ENCODE measurements at regions not wholly inside any gene's neighbourhood (a gene's known extent, or its start where the extent isn't known, plus 50 kb on each side); places are given as distances from the start of the nearest gene placed in this dataset.
A peak's percentile ranks its signal among the peaks of the same experiment; 100 is the strongest.

DNA sequence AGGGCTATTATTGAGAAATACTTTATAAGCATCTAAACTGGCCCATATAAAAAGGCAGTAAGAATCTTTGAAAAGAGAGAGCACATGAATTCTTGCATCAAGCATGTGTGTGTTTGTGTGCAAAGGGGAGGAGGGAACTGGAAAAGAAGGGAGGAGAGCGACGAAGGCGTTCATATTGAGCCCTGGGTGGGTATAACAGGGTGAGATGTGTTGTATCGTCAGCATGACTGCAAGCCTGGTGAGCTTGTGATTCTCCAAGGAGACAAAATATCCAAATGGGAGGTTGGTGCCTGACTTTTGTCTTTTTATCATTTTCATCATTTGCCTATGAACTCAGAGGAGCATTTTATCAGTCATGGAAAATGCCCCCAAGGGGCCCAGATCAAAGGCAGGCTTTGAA is 70.8 kb upstream of the PMFBP1 start:
- no peaks in the 10 kb centered on the region for H3K36me3 ChIP-seq
- no peaks in the 10 kb centered on the region for H3K4me1 ChIP-seq
- H3K4me3 ChIP-seq, result no peak overlapping the region
- H3K27me3 ChIP-seq, result no peaks in the 10 kb centered on the region
- TF ChIP-seq, protein P1, sequence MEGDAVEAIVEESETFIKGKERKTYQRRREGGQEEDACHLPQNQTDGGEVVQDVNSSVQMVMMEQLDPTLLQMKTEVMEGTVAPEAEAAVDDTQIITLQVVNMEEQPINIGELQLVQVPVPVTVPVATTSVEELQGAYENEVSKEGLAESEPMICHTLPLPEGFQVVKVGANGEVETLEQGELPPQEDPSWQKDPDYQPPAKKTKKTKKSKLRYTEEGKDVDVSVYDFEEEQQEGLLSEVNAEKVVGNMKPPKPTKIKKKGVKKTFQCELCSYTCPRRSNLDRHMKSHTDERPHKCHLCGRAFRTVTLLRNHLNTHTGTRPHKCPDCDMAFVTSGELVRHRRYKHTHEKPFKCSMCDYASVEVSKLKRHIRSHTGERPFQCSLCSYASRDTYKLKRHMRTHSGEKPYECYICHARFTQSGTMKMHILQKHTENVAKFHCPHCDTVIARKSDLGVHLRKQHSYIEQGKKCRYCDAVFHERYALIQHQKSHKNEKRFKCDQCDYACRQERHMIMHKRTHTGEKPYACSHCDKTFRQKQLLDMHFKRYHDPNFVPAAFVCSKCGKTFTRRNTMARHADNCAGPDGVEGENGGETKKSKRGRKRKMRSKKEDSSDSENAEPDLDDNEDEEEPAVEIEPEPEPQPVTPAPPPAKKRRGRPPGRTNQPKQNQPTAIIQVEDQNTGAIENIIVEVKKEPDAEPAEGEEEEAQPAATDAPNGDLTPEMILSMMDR (IDR thresholded peaks at IDR 0.05), result no peak
- no peak for ATAC-seq
- no peaks in the 10 kb centered on the region for H3K9me3 ChIP-seq
- DNase-seq, result no peak
- no peak overlapping the region for H3K27ac ChIP-seq
- intact Hi-C loops (cut with DNase I), result loop anchor here in 1 of 2 donors (10.0 kb wide), 1 partner anchor 222 kb away; no protein-coding TSS in a partner anchor

DNA sequence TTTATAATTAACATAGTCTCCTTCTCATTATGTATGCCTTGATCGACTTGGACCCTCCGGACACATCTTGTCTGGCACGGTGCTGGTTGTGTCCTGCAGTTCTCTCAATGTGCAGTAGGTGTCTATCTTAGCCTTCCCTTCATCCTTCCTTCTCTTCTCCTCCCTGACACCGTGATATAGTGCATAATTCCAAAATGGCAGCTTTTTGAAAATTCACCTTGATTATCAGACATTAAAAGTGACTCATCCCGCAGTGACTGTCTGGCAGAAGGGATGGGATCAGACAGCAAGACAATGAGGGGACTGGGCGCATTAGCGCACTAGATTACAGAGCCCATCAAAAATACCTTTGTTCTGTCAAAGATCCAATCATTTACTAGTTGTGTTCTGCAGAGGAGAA is 70.0 kb upstream of the PMFBP1 start:
- H3K4me3 ChIP-seq, result no peak overlapping the region
- TF ChIP-seq, protein P1 (IDR thresholded peaks at IDR 0.05), result peak; percentile 64 to 68
- no peak overlapping the region for H3K27ac ChIP-seq
- H3K36me3 ChIP-seq, result no peaks in the 10 kb centered on the region
- H3K4me1 ChIP-seq, result no peaks in the 10 kb centered on the region
- no peaks in the 10 kb centered on the region for H3K27me3 ChIP-seq
- peak in 2 of 4 donors; percentile 17 to 39 for DNase-seq
- H3K9me3 ChIP-seq, result no peaks in the 10 kb centered on the region
- intact Hi-C loops (cut with DNase I), result loop anchor here in 1 of 2 donors (10.0 kb wide), 1 partner anchor 223 kb away; no protein-coding TSS in a partner anchor
- peak; percentile 98 for ATAC-seq

DNA sequence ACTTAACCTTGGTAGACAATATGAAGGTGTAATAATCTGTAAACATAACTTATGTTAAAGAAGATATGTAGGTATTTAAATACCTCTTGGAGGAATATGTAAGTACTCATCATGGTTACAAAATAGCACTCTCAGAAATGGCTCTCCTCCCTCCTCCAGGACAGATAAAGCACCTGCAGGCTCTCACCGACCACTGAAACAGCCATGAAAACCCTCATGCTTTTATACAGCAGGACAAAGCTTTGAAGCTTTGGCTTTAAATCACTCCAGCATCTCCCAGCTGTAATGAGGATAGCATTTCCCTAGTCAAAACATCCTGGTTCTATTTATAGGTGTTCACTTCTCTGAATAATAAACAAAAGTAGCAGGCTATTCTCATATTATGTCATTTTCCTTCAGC is 69.1 kb upstream of the PMFBP1 start:
- H3K27me3 ChIP-seq, result no peaks in the 10 kb centered on the region
- no peaks in the 10 kb centered on the region for H3K9me3 ChIP-seq
- no peak overlapping the region for H3K4me3 ChIP-seq
- intact Hi-C loops (cut with DNase I), result loop anchor here in 1 of 2 donors (10.0 kb wide), 1 partner anchor 224 kb away; no protein-coding TSS in a partner anchor
- ATAC-seq (no peak), DNase-seq (no peak)
- H3K4me1 ChIP-seq, result no peaks in the 10 kb centered on the region
- TF ChIP-seq, protein P1 (IDR thresholded peaks at IDR 0.05), result no peak
- no peak overlapping the region for H3K27ac ChIP-seq
- H3K36me3 ChIP-seq, result no peaks in the 10 kb centered on the region

DNA sequence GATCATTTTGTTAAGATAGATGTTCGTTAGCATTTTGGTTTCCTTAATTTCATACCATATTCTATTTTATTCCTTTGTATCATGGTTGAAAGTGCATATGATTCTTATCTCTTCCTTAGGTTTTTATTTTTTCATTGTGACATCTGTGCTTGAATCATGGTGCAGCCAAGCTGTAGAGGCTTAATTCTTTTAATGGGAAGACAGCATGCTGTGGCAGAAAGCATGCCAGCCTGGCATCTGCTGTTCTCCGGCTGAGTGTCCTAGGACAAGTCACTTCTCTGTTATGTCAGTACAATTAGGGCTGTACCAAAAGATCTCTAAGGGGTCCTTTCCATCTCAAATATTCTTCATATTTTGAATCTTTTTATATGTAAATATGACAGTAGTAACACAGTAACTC is 68.5 kb upstream of the PMFBP1 start:
- H3K4me3 ChIP-seq, result no peak overlapping the region
- no peaks in the 10 kb centered on the region for H3K27me3 ChIP-seq
- TF ChIP-seq, protein P1 (IDR thresholded peaks at IDR 0.05), result no peak
- H3K36me3 ChIP-seq, result no peaks in the 10 kb centered on the region
- H3K4me1 ChIP-seq, result no peaks in the 10 kb centered on the region
- no peak for ATAC-seq
- no peak for DNase-seq
- no peak overlapping the region for H3K27ac ChIP-seq
- intact Hi-C loops (cut with DNase I), result loop anchor here in 1 of 2 donors (10.0 kb wide), 1 partner anchor 224 kb away; no protein-coding TSS in a partner anchor
- no peaks in the 10 kb centered on the region for H3K9me3 ChIP-seq

DNA sequence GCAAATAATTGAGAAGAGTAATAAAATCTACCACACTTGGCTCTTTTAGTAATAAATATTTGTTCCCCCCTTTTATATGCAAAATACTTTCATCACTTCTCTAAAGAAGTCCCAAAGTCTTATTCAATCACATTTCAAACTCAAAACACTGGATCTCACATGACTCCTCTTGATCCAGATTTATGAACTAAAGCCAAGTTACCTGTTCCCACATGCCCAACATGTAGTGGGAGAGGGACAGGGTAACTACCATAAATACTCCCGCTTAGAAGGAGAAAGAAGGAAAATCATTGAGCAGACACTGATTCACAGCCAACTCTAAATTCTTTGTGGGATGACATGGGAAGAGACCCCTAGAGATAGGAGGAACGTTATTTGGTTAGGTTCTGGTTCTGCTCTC is 64.9 kb upstream of the PMFBP1 start:
- intact Hi-C loops (cut with DNase I), result no loop called here
- ATAC-seq (no peak), DNase-seq (no peak)
- H3K27ac ChIP-seq, result no peak overlapping the region
- H3K4me1 ChIP-seq, result no peaks in the 10 kb centered on the region
- H3K9me3 ChIP-seq, result no peaks in the 10 kb centered on the region
- no peaks in the 10 kb centered on the region for H3K27me3 ChIP-seq
- TF ChIP-seq, protein P1 (IDR thresholded peaks at IDR 0.05), result no peak
- no peaks in the 10 kb centered on the region for H3K36me3 ChIP-seq
- H3K4me3 ChIP-seq, result no peak overlapping the region
